ENCODE measurements at regions not wholly inside any gene's neighbourhood (a gene's known extent, or its start where the extent isn't known, plus 50 kb on each side); places are given as distances from the start of the nearest gene placed in this dataset.
"Not testable (repeated sequence)": the region's sequence is repeated elsewhere in the genome, so short reads cannot be mapped to it uniquely, and the experiment has no call there.

DNA sequence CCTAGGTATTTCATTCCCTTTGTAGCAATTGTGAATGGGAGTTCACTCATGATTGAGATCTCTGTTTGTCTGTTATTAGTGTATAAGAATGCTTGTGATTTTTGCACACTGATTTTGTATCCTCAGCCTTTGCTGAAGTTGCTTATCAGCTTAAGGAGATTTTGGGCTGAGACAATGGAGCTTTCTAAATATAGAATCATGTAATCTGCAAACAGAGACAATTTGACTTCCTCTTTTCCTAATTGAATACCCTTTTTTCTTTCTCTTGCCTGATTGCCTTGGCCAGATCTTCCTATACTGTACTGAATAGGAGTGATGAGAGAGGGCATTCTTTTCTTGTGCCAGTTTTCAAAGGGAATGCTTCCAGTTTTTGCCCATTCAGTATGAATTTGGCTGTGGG, 398.1 kb downstream of the SRGAP2C start:
- not testable (repeated sequence) for DNase-seq

DNA sequence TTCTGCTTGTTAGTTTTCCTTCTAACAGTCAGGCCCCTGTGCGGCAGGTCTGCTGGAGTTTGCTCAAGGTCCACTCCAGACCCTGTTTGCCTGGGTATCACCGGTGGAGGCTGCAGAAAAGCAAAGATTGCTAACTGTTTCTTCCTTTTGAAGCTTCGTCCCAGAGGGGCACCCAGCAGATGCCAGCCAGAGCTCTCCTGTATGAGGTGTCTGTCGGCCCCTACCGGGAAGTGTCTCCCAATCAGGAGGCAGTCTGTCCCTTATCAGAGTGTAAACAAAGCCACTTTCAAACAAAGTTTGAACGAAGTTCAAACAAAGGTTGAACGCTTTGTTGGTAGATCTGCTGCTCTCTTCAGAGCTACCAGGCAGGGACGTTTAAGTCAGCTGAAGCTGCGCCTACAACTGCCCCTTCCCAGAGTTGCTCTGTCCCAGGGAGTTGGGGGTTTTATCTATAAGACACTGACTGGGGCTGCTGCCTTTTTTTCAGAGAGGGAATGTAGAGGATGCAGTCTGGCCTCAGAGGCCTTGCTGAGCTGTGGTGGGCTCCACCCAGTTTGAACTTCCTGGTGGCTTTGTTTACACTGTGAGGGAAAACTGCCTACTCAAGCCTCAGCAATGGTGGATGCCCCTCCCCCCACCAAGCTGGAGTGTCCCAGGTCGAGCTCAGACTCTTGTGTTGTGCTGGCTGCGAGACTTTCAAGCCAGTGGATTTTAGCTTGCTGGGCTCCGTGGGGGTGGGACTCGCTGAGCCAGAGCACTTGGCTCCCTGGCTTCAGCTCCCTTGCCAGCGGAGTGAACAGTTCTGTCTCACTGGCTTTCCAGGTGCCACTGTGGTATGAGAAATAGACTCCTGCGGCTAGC, 401.8 kb downstream of the SRGAP2C start:
- no peak for DNase-seq

DNA sequence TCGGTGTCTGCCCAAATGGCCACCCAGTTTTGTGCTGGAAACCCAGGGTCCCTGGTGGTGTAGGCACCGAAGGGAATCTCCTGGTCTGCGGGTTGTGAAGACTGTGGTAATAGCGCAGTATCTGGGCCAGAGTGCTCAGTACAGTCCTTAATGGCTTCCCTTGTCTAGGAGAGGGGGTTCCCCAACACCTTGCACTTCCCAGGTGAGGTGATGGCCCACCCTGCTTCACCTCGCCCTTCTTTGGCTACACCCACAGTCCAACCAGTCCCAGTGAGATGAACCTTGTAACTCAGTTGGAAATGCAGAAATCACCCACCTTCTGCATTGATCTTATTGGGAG, 402.4 kb downstream of the SRGAP2C start:
- DNase-seq = no peak

DNA sequence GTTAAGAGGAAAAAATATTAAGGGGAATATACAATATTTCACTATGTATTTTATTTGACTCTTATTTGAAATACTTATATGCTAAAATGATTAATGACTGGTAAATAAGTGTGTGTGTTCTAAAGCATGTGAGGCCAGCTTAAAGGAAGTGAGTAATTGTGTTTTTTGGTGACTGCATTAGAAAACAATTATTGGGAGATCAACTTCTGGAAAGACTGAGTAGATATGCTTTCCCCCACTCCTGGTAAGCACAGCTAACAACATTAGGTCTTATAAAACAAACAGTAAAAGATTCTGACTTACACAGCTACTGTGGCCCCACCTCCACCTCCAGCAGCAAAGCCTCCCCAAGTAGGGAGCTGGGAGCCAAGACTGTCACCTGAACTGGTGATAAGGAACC, 403.0 kb downstream of the SRGAP2C start:
- DNase-seq = no peak

DNA sequence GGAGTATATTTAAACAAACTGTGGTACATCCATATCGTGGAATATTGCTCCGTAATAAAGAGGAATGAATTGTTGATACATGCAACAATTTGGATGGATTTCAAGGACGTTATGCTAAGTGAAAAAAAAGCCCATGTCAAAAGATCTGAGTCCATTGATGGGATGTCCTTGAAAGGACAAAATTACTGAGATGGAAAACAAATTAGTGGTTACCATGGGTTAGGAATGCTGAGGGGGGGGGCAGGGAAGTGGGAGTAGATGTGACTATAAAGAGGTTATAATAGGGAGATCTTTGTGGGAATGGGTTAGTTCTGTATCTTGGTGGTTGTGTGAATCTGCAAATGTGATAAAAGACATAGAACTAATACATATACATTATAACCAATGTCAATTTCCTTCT, 409.3 kb downstream of the SRGAP2C start:
- DNase-seq = no peak

DNA sequence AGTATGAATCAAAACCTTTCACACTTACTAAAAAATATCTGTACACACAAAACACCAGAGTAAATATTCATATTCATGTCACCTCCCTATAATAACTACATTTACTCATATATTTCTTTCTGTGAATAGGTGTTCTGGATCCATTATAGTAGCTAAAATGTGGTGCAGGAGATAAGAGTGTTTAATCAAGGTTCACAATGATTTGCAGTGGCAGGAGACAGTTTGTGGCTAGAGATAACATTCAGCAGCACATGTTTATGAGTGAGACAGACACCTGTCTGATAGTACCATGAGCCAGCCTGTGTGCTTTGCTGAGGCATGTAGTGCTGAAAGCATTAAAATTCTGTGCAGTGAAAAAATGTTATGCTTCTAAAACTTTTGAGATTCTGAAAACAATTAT, 410.3 kb downstream of the SRGAP2C start:
- no peak for DNase-seq

DNA sequence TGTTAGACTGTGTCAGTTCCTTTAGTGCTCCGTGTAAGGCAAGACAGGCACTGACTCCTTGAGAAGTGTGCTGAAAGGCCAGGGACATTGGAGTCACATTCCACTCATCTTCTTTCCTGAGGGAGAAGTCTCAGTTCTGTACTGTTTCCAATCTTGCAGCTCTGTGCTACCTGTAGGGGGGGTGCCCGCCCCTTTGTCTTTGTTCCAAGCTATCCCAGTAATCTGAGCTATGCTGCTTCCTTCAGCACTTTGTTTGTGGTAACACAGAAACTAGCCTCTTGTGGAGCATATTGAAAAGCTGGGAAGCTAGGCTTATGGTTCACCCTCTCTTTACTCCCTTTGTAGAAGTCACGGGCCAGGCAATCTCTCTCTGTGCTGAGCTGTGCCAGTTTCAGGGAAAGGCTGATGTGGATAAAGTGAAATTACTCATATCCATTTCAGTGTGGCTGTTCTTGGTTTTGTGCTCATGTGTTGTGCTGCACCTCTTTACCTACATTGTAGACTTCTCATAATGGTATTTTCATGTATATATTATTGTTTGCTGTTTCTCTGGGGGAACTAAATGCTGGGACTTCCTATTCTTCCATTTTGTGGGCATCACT, 420.2 kb downstream of the SRGAP2C start:
- not testable (repeated sequence) for DNase-seq

DNA sequence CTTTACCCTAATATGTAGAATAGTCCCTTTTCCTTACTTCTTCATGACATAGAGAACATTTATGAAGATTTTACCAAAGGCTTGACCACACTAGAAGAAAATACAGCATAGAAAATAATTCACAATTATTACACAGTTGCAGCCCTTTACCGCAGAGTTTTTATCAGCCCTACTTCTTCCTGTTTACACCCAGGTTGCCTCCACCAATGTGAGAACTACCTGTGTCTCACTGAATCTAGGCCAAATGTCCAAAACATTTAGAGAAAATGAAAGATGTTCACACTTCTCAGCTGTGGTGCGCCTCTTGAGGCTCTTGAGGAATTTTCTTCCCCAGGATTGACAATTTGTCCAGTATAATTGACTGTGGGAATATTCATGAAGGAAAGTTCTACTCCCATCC, 422.7 kb downstream of the SRGAP2C start:
- not testable (repeated sequence) for DNase-seq

Measured in NCI-H2107 (cell line).